H9 (cell line): ENCODE measurements at regions not wholly inside any gene's neighbourhood (a gene's known extent, or its start where the extent isn't known, plus 50 kb on each side); places are given as distances from the start of the nearest gene placed in this dataset.

Source experiments
- DNase-seq: peaks from one replicate; pipeline ENCODE4 v3.0.0-alpha.2; 2017
- H2AFZ ChIP-seq: one replicate; pipeline ENCODE4 v1.6.1; 2013; ENCODE audit warnings: mild to moderate bottlenecking, low read length, control low read depth, moderate library complexity
- H2AK5ac ChIP-seq: 2 replicates; pipeline ENCODE4 v1.6.1; 2013; ENCODE audit warnings: low read length, control low read depth, mixed read lengths; ENCODE audit not compliant: insufficient read length
- H2BK120ac ChIP-seq: one replicate; pipeline ENCODE4 v1.6.1; 2013; ENCODE audit warnings: low read depth, mild to moderate bottlenecking, low read length, control low read depth, inconsistent platforms; ENCODE audit not compliant: poor library complexity, severe bottlenecking
- H2BK12ac ChIP-seq: 2 replicates; pipeline ENCODE4 v1.6.1; 2013; ENCODE audit warnings: low read length, control low read depth, mixed read lengths, low read depth; ENCODE audit not compliant: insufficient read length
- H2BK15ac ChIP-seq: 2 replicates; pipeline ENCODE4 v1.6.1; 2013; ENCODE audit warnings: low read depth, low read length, control low read depth
- H2BK20ac ChIP-seq: one replicate; pipeline ENCODE4 v1.6.1; 2013; ENCODE audit warnings: low read depth, mild to moderate bottlenecking, low read length, control low read depth, inconsistent platforms; ENCODE audit not compliant: poor library complexity, severe bottlenecking
- H2BK5ac ChIP-seq: 2 replicates; pipeline ENCODE4 v1.6.1; 2013; ENCODE audit warnings: low read length, control low read depth, mixed read lengths; ENCODE audit not compliant: insufficient read length
- H3K14ac ChIP-seq: 2 replicates; pipeline ENCODE4 v1.6.1; 2013; ENCODE audit warnings: low read length, control low read depth; ENCODE audit not compliant: insufficient read depth
- H3K18ac ChIP-seq: 2 replicates; pipeline ENCODE4 v1.6.1; 2013; ENCODE audit warnings: low read depth, mild to moderate bottlenecking, mixed read lengths, low read length, control low read depth; ENCODE audit not compliant: insufficient read length
- H3K23ac ChIP-seq: 2 replicates; pipeline ENCODE4 v1.6.1; 2013; ENCODE audit warnings: low read length, control low read depth, mixed read lengths, low read depth; ENCODE audit not compliant: insufficient read length
- H3K23me2 ChIP-seq: 2 replicates; pipeline ENCODE4 v1.6.1; 2013; ENCODE audit warnings: low read depth, mild to moderate bottlenecking, mixed read lengths, low read length, control low read depth; ENCODE audit not compliant: insufficient read length, poor library complexity, severe bottlenecking
- H3K27ac ChIP-seq: 2 replicates; pipeline ENCODE4 v1.5.1; 2013; ENCODE audit warnings: low read length, control low read depth, mixed read lengths, low read depth; ENCODE audit not compliant: insufficient read length
- H3K27me3 ChIP-seq: 2 replicates; pipeline ENCODE4 v1.6.1; 2013; ENCODE audit warnings: low read length, control low read depth, inconsistent platforms; ENCODE audit not compliant: insufficient read depth
- H3K4ac ChIP-seq: 2 replicates; pipeline ENCODE4 v1.6.1; 2013; ENCODE audit warnings: low read depth, mild to moderate bottlenecking, control low read depth, inconsistent platforms, low read length, moderate library complexity
- H3K4me1 ChIP-seq: 2 replicates; pipeline ENCODE4 v1.6.1; 2013; ENCODE audit warnings: low read length, control low read depth, inconsistent platforms; ENCODE audit not compliant: insufficient read depth
- H3K4me2 ChIP-seq: 2 replicates; pipeline ENCODE4 v1.6.1; 2013; ENCODE audit warnings: low read length, control low read depth, mixed read lengths; ENCODE audit not compliant: insufficient read length, insufficient read depth
- H3K56ac ChIP-seq: 2 replicates; pipeline ENCODE4 v1.6.1; 2013; ENCODE audit warnings: low read depth, mild to moderate bottlenecking, mixed read lengths, low read length, control low read depth; ENCODE audit not compliant: insufficient read length
- H3K79me1 ChIP-seq: 2 replicates; pipeline ENCODE4 v1.6.1; 2013; ENCODE audit warnings: low read depth, mild to moderate bottlenecking, moderate library complexity, low read length, control low read depth, inconsistent platforms; ENCODE audit not compliant: insufficient read depth, poor library complexity, severe bottlenecking
- H3K79me2 ChIP-seq: 2 replicates; pipeline ENCODE4 v1.6.1; 2013; ENCODE audit warnings: low read length, control low read depth, inconsistent platforms; ENCODE audit not compliant: insufficient read depth
- H3K9ac ChIP-seq: 2 replicates; pipeline ENCODE4 v1.6.1; 2013; ENCODE audit warnings: low read length, control low read depth, mixed read lengths; ENCODE audit not compliant: insufficient read length; ENCODE audit errors: extremely low read depth
- H3K9me3 ChIP-seq: one replicate; pipeline ENCODE4 v1.6.1; 2013; ENCODE audit warnings: low read depth, low read length, inconsistent platforms; ENCODE audit not compliant: control insufficient read depth
- H3T11ph ChIP-seq: one replicate; pipeline ENCODE4 v1.6.1; 2013; ENCODE audit warnings: mild to moderate bottlenecking, low read length, control low read depth, inconsistent platforms
- H4K20me1 ChIP-seq: one replicate; pipeline ENCODE4 v1.6.1; 2013; ENCODE audit not compliant: control insufficient read depth, insufficient read length, insufficient read depth
- H4K5ac ChIP-seq: 2 replicates; pipeline ENCODE4 v1.6.1; 2013; ENCODE audit warnings: low read depth, mild to moderate bottlenecking, mixed read lengths, low read length, control low read depth; ENCODE audit not compliant: insufficient read length
- H4K8ac ChIP-seq: replicated peaks from 2 replicates; pipeline ENCODE4 v1.6.1; 2013; ENCODE audit warnings: low read length, control low read depth, mixed read lengths, low read depth; ENCODE audit not compliant: insufficient read length
- H4K91ac ChIP-seq: 2 replicates; pipeline ENCODE4 v1.6.1; 2013; ENCODE audit warnings: low read depth, mild to moderate bottlenecking, moderate library complexity, mixed read lengths, low read length, control low read depth; ENCODE audit not compliant: insufficient read length
- H3K27ac Mint-ChIP-seq, 3 experiments: 2 replicates in 2 of 3; 3 replicates in 1 of 3; pipeline ENCODE4 v1.8.0; 2020 to 2021; ENCODE audit warnings: mixed read lengths in 3 of 3, mild to moderate bottlenecking in 1 of 3, moderate library complexity in 1 of 3
- H3K27me3 Mint-ChIP-seq: 2 replicates; pipeline ENCODE4 v1.8.0; 2021; ENCODE audit warnings: low read depth, mild to moderate bottlenecking, moderate library complexity, mixed read lengths
- H3K36me3 Mint-ChIP-seq, 3 experiments: 2 replicates in 2 of 3; 3 replicates in 1 of 3; pipeline ENCODE4 v1.8.0; 2020 to 2021; ENCODE audit warnings: low read depth in 3 of 3, mixed read lengths in 3 of 3; ENCODE audit not compliant: insufficient read depth in 1 of 3
- H3K4me1 Mint-ChIP-seq, 2 experiments: 2 replicates each; pipeline ENCODE4 v1.8.0; 2020; ENCODE audit warnings: mixed read lengths in 2 of 2
- H3K4me3 Mint-ChIP-seq, 2 experiments: 2 replicates in 1 of 2; 3 replicates in 1 of 2; pipeline ENCODE4 v1.8.0; 2020 to 2021; ENCODE audit warnings: mild to moderate bottlenecking in 2 of 2, mixed read lengths in 2 of 2, moderate library complexity in 1 of 2
- H3K9me3 Mint-ChIP-seq, 2 experiments: 2 replicates in 1 of 2; 3 replicates in 1 of 2; pipeline ENCODE4 v1.8.0; 2020; ENCODE audit warnings: mild to moderate bottlenecking in 2 of 2, mixed read lengths in 2 of 2, moderate library complexity in 1 of 2
- CTCF ChIP-seq: fragments of 200-600 bp; sonication (generic); conservative IDR thresholded peaks from 3 replicates; pipeline ENCODE4 v1.8.0; 2021; ENCODE audit warnings: antibody characterized with exemption, mild to moderate bottlenecking
- WGBS: extraction: QIAGEN DNeasy Blood & Tissue Kit; methylation state at CpG from one replicate; pipeline ENCODE4 v1.1.7; 2013; ENCODE audit warnings: missing lambda C conversion rate, low lambda C conversion rate, mixed read lengths; ENCODE audit not compliant: insufficient read length; ENCODE audit errors: extremely low coverage; 5-methylcytosine and 5-hydroxymethylcytosine counted together

DNA sequence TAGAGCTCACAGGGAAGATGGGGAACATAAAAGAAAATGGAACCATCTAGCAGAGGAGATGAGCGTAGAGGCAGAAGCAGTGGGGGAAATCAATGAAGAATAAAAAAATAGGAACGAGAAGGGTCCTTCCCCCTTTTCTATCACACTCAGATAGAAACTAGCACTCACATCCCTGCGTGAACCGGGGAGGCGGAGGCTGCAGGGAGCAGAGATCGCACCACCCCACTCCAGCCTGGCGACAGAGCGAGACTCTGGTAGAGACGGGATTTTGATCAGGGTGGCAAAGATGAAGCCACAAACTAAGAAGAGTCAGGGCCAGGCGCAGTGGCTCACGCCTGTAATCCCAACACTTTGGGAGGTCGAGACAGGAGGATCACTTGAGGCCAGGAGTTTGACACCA is 64.7 kb upstream of the ECHDC3 start:
- H3K4ac ChIP-seq, result no peak overlapping the region
- TF ChIP-seq CTCF, result no peak
- no peak overlapping the region for H4K8ac ChIP-seq
- Mint-ChIP-seq H3K4me3 (no peak overlapping the region), H3K27me3 (no peaks in the 10 kb centered on the region; the same call in none of the 2 replicates), H3K9me3 (no peaks in the 10 kb centered on the region), H3K4me1 (peaks cover 0 to under 1% of the 10 kb centered on the region in 2 experiments; a peak in 2 of 4 replicates), H3K36me3 (no peaks in the 10 kb centered on the region), H3K27ac (peak overlapping the region in 2 of 3 experiments; percentile 29 to 59; a peak in 1 of 7 replicates)
- no peak overlapping the region for H3K14ac ChIP-seq
- no peak overlapping the region for H2BK15ac ChIP-seq
- no peak overlapping the region for H3K27ac ChIP-seq
- no peaks in the 10 kb centered on the region for H3K27me3 ChIP-seq
- H3K4me1 ChIP-seq, result no peaks in the 10 kb centered on the region
- H4K91ac ChIP-seq, result no peak overlapping the region
- H3T11ph ChIP-seq, result no peak overlapping the region
- DNase-seq, result no peak
- H3K23me2 ChIP-seq, result no peaks in the 10 kb centered on the region
- no peak overlapping the region for H2BK12ac ChIP-seq
- no peaks in the 10 kb centered on the region for H3K79me2 ChIP-seq
- no peaks in the 10 kb centered on the region for H3K79me1 ChIP-seq
- no peak overlapping the region for H2BK20ac ChIP-seq
- H2AFZ ChIP-seq, result no peak overlapping the region
- no CpG with 5 or more reads among the region's 12 CpGs for WGBS
- H2AK5ac ChIP-seq, result no peak overlapping the region
- H3K23ac ChIP-seq, result no peak overlapping the region
- H3K18ac ChIP-seq, result no peak overlapping the region
- H4K20me1 ChIP-seq, result no peaks in the 10 kb centered on the region
- H3K4me2 ChIP-seq, result no peak overlapping the region
- H2BK120ac ChIP-seq, result no peak overlapping the region
- H4K5ac ChIP-seq, result no peak overlapping the region
- no peak overlapping the region for H3K56ac ChIP-seq
- H2BK5ac ChIP-seq, result no peak overlapping the region
- no peaks in the 10 kb centered on the region for H3K9me3 ChIP-seq
- H3K9ac ChIP-seq, result no peak overlapping the region
